K562 (cell line): ENCODE measurements at regions not wholly inside any gene's neighbourhood (a gene's known extent, or its start where the extent isn't known, plus 50 kb on each side); places are given as distances from the start of the nearest gene placed in this dataset.

Experiments
- ATF6 ChIP-seq: sonication (generic); formaldehyde crosslinking; IDR thresholded peaks from 2 replicates; pipeline ENCODE4 v1.4.0; 2020; ENCODE audit warnings: mild to moderate bottlenecking, missing genetic modification reagents
- BCLAF1 ChIP-seq, 2 experiments: fragments of 450-650 bp in 1 of 2; IDR thresholded peaks; 2 replicates each; pipeline ENCODE4 v1.6.1; 2011 to 2017; ENCODE audit warnings: low read depth in 2 of 2, antibody characterized with exemption in 1 of 2, borderline replicate concordance in 1 of 2, low read length in 1 of 2, mild to moderate bottlenecking in 1 of 2, mixed read lengths in 1 of 2; ENCODE audit not compliant: control insufficient read depth in 1 of 2
- CTCF ChIP-seq, 3 experiments: IDR thresholded peaks in 2 of 3; conservative IDR thresholded peaks in 1 of 3; 2 replicates each; pipeline ENCODE4 v1.5.1; 2011 to 2012; ENCODE audit warnings: low read length in 3 of 3, mild to moderate bottlenecking in 3 of 3, control low read depth in 2 of 3, improper control_type of control experiment in 1 of 3, inconsistent platforms in 1 of 3, low read depth in 1 of 3, mixed read lengths in 1 of 3, moderate library complexity in 1 of 3; ENCODE audit not compliant: insufficient read depth in 2 of 3
- EP300 ChIP-seq: IDR thresholded peaks from 2 replicates; pipeline ENCODE4 v1.6.1; 2012; ENCODE audit warnings: low read length, improper control_type of control experiment
- KAT7 ChIP-seq: sonication (generic); formaldehyde crosslinking; IDR thresholded peaks from 2 replicates; pipeline ENCODE4 v1.8.0; 2022; ENCODE audit warnings: missing genetic modification reagents, mild to moderate bottlenecking, borderline replicate concordance
- MYBL2 ChIP-seq, 2 experiments: fragments of 450-650 bp in 1 of 2; sonication (generic) in 1 of 2; formaldehyde crosslinking in 1 of 2; IDR thresholded peaks; 2 replicates each; pipeline versions ENCODE4 v1.6.1 to v1.8.1; 2017 to 2022; ENCODE audit warnings: borderline replicate concordance in 1 of 2, inconsistent platforms in 1 of 2, low read depth in 1 of 2, mild to moderate bottlenecking in 1 of 2, missing genetic modification reagents in 1 of 2, moderate library complexity in 1 of 2
- POLR2AphosphoS5 ChIP-seq: IDR thresholded peaks from 2 replicates; pipeline ENCODE4 v1.6.1; 2011; ENCODE audit warnings: mild to moderate bottlenecking, low read depth, low read length, moderate library complexity; ENCODE audit not compliant: control insufficient read depth, insufficient read depth
- RCOR1 ChIP-seq, 2 experiments: IDR thresholded peaks; 2 replicates each; pipeline ENCODE4 v1.6.1; 2012; ENCODE audit warnings: low read depth in 2 of 2, low read length in 2 of 2, borderline replicate concordance in 1 of 2, improper control_type of control experiment in 1 of 2
- TAF1 ChIP-seq: IDR thresholded peaks from 2 replicates; pipeline ENCODE4 v1.6.1; 2011; ENCODE audit warnings: mild to moderate bottlenecking, low read length, moderate library complexity; ENCODE audit not compliant: insufficient read depth, control insufficient read depth, severe bottlenecking; ENCODE audit errors: extremely low read depth
- ZNF280B ChIP-seq: fragments of 250-450 bp; sonication (Bioruptor Pico); IDR thresholded peaks from 2 replicates; pipeline ENCODE4 v1.5.1; 2021; ENCODE audit warnings: mild to moderate bottlenecking

- TF ChIP-seq KAT7 (CRISPR knock-in tag) (no peak), CTCF (IDR thresholded peaks at IDR 0.05 in 2 of 3, conservative IDR thresholded peaks at IDR 0.05 in 1 of 3; ENCODE audit: insufficient read depth in 2 of 3, low read depth in 1 of 3, low read length in 3 of 3) (no peak), ZNF280B (no peak), TAF1 (no peak), BCLAF1 (IDR thresholded peaks at IDR 0.05; ENCODE audit: borderline replicate concordance in 1 of 2, control insufficient read depth in 1 of 2, low read depth in 2 of 2, low read length in 1 of 2) (no peak), EP300 (no peak), MYBL2 (IDR thresholded peaks at IDR 0.05; ENCODE audit: low read depth) (no peak), MYBL2 (CRISPR knock-in tag; IDR thresholded peaks at IDR 0.05; ENCODE audit: borderline replicate concordance) (no peak), RCOR1 (IDR thresholded peaks at IDR 0.05; ENCODE audit: borderline replicate concordance in 1 of 2, low read depth in 2 of 2, low read length in 2 of 2) (no peak), POLR2AphosphoS5 (no peak), ATF6 (no peak)
These were observed 87.9 kb upstream of the CHD2 start for GRCh38 chr15:92812271-92812670.
